ENCODE measurements at regions not wholly inside any gene's neighbourhood (a gene's known extent, or its start where the extent isn't known, plus 50 kb on each side); places are given as distances from the start of the nearest gene placed in this dataset.

DNA sequence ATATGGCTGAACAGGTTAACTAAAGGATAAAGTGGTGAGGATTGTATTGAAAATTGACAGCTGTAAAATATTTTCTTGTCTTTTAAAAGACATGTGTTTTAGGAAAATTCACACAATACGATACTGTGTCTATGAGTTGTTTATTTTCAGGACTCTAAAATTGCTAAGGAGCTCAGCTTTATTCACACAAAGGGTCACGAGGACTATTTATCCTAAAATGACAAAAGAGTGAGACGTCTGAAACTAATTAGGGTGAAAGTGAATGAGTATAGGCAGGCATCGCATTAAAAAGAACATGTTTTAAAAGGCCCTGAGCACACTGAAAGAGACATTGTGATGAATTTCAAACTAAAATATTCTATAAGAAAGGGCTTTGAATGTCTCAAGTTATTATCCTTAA is 304.7 kb downstream of the SH2D1A start:
- no peaks in the 10 kb centered on the region for H3K4me1 Mint-ChIP-seq
- TF ChIP-seq, protein P1, sequence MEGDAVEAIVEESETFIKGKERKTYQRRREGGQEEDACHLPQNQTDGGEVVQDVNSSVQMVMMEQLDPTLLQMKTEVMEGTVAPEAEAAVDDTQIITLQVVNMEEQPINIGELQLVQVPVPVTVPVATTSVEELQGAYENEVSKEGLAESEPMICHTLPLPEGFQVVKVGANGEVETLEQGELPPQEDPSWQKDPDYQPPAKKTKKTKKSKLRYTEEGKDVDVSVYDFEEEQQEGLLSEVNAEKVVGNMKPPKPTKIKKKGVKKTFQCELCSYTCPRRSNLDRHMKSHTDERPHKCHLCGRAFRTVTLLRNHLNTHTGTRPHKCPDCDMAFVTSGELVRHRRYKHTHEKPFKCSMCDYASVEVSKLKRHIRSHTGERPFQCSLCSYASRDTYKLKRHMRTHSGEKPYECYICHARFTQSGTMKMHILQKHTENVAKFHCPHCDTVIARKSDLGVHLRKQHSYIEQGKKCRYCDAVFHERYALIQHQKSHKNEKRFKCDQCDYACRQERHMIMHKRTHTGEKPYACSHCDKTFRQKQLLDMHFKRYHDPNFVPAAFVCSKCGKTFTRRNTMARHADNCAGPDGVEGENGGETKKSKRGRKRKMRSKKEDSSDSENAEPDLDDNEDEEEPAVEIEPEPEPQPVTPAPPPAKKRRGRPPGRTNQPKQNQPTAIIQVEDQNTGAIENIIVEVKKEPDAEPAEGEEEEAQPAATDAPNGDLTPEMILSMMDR (IDR thresholded peaks at IDR 0.05): no peak
- no peak for TF ChIP-seq EZH2 (IDR thresholded peaks at IDR 0.05; ENCODE audit: borderline replicate concordance, insufficient read depth, low read depth, low read length, poor library complexity, severe bottlenecking)
- Histone ChIP-seq H3K27ac (ENCODE audit: low read length in 2 of 2) (no peak overlapping the region), H4K20me1 (ENCODE audit: control insufficient read depth, insufficient read depth, low read length, poor library complexity, severe bottlenecking) (no peaks in the 10 kb centered on the region), H3K36me3 (replicated peaks in 1 of 2; ENCODE audit: control extremely low read depth in 1 of 2, control insufficient read depth in 1 of 2, extremely low read depth in 1 of 2, insufficient read depth in 2 of 2, low read length in 1 of 2) (no peaks in the 10 kb centered on the region), H3K79me2 (ENCODE audit: control insufficient read depth, insufficient read depth, low read length) (no peaks in the 10 kb centered on the region), H3K9me3 (ENCODE audit: control extremely low read depth in 1 of 3, control insufficient read depth in 2 of 3, insufficient read depth in 1 of 3, low read length in 2 of 3) (no peaks in the 10 kb centered on the region), H3K9ac (ENCODE audit: low read length) (no peak overlapping the region), H3K4me3 (ENCODE audit: control extremely low read depth in 1 of 5, extremely low read depth in 1 of 5, insufficient read depth in 1 of 5, low read depth in 2 of 5, low read length in 4 of 5) (no peak overlapping the region), H3K27me3 (replicated peaks in 1 of 4; ENCODE audit: control extremely low read depth in 1 of 4, control insufficient read depth in 3 of 4, insufficient read depth in 4 of 4, low read length in 3 of 4) (no peaks in the 10 kb centered on the region), H3K4me1 (ENCODE audit: control insufficient read depth in 2 of 2, insufficient read depth in 2 of 2, low read length in 2 of 2) (no peaks in the 10 kb centered on the region), H2AFZ (ENCODE audit: insufficient read depth, low read depth, low read length, poor library complexity, severe bottlenecking) (no peak overlapping the region), H3K4me2 (replicated peaks; ENCODE audit: low read depth, low read length, poor library complexity, severe bottlenecking) (no peak overlapping the region)
- intact Hi-C loops (cut with micrococcal nuclease): no loop called here
- POLR2A ChIA-PET: no interaction called here
- H3K27ac Mint-ChIP-seq: no peak overlapping the region
- no peaks in the 10 kb centered on the region for H3K27me3 Mint-ChIP-seq
- DNase-seq: no peak
- H3K9me3 Mint-ChIP-seq (ENCODE audit: insufficient read depth): no peaks in the 10 kb centered on the region
- ATAC-seq (ENCODE audit: low read depth): no peak
- CTCF ChIA-PET: no interaction called here
- no CpG with 5 or more reads among the region's 4 CpGs for WGBS (ENCODE audit: insufficient coverage)
- no peak overlapping the region for H3K4me3 Mint-ChIP-seq

DNA sequence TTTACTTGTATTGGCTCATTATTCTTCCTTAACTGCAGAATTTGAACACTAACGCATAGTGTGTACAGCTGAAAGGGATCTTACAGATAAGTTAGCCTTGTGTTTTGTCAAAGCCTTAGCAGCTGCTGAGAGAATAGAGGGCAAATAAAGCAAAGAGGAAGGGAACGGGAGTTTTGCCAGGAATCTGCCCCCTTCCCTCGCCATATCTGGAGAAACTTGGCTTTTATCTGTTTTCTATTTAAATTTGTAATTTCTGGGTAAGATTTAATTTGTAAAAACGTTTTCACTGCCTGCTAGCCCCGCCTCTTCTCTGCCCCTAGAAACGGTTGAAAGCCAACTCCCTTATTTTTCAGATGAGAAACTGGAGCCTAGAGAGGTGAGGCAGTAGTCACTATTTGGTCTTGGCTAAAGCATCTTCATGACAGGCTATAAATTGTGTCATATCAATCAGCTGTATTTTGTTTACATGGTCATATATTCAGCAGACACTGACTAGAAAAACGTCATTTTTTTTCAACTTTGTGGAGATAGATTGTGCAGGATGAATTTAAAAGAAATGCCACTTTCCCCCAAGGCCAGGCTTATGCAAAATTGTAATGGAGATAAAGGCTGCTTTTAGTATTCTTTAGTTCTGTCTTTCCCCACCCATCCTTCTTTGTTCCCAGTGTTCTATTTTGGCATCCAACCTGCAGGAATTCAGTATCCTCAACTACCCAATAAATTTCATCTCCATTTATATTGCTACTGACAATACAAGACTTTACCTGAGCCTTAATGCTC is 319.4 kb downstream of the SH2D1A start:
- no peaks in the 10 kb centered on the region for H3K9me3 ChIP-seq (ENCODE audit: control extremely low read depth in 1 of 3, control insufficient read depth in 2 of 3, insufficient read depth in 1 of 3, low read length in 2 of 3)
- H4K20me1 ChIP-seq (ENCODE audit: control insufficient read depth, insufficient read depth, low read length, poor library complexity, severe bottlenecking): no peaks in the 10 kb centered on the region
- no peak for DNase-seq
- no peaks in the 10 kb centered on the region for H3K4me1 Mint-ChIP-seq
- no peak overlapping the region for H3K27ac ChIP-seq (ENCODE audit: low read length in 2 of 2)
- H3K4me3 ChIP-seq (ENCODE audit: control extremely low read depth in 1 of 5, extremely low read depth in 1 of 5, insufficient read depth in 1 of 5, low read depth in 2 of 5, low read length in 4 of 5): no peak overlapping the region
- no peak for TF ChIP-seq EZH2 (IDR thresholded peaks at IDR 0.05; ENCODE audit: borderline replicate concordance, insufficient read depth, low read depth, low read length, poor library complexity, severe bottlenecking)
- TF ChIP-seq, protein P1 (IDR thresholded peaks at IDR 0.05): no peak
- intact Hi-C loops (cut with micrococcal nuclease): no loop called here
- no peak overlapping the region for H2AFZ ChIP-seq (ENCODE audit: insufficient read depth, low read depth, low read length, poor library complexity, severe bottlenecking)
- no peaks in the 10 kb centered on the region for H3K27me3 Mint-ChIP-seq
- ChIA-PET CTCF (no interaction called here), POLR2A (no interaction called here)
- no peaks in the 10 kb centered on the region for H3K79me2 ChIP-seq (ENCODE audit: control insufficient read depth, insufficient read depth, low read length)
- no peak overlapping the region for H3K27ac Mint-ChIP-seq
- WGBS (ENCODE audit: insufficient coverage): 86% methylated on average over 2 of the region's 7 CpGs
- no peak overlapping the region for H3K4me2 ChIP-seq (replicated peaks; ENCODE audit: low read depth, low read length, poor library complexity, severe bottlenecking)
- no peaks in the 10 kb centered on the region for H3K36me3 ChIP-seq (replicated peaks in 1 of 2; ENCODE audit: control extremely low read depth in 1 of 2, control insufficient read depth in 1 of 2, extremely low read depth in 1 of 2, insufficient read depth in 2 of 2, low read length in 1 of 2)
- H3K27me3 ChIP-seq (replicated peaks in 1 of 4; ENCODE audit: control extremely low read depth in 1 of 4, control insufficient read depth in 3 of 4, insufficient read depth in 4 of 4, low read length in 3 of 4): no peaks in the 10 kb centered on the region
- no peaks in the 10 kb centered on the region for H3K9me3 Mint-ChIP-seq (ENCODE audit: insufficient read depth)
- ATAC-seq (ENCODE audit: low read depth): no peak
- no peak overlapping the region for H3K4me3 Mint-ChIP-seq
- no peaks in the 10 kb centered on the region for H3K4me1 ChIP-seq (ENCODE audit: control insufficient read depth in 2 of 2, insufficient read depth in 2 of 2, low read length in 2 of 2)
- no peak overlapping the region for H3K9ac ChIP-seq (ENCODE audit: low read length)
